22Rv1 (cell line): ENCODE measurements at regions not wholly inside any gene's neighbourhood (a gene's known extent, or its start where the extent isn't known, plus 50 kb on each side); places are given as distances from the start of the nearest gene placed in this dataset.

Experiments used
- CTCF ChIP-seq: fragments of 450-650 bp; IDR thresholded peaks from 2 replicates; pipeline ENCODE4 v1.5.1; 2017; ENCODE audit warnings: mild to moderate bottlenecking
- ZFX ChIP-seq: fragments of 450-650 bp; IDR thresholded peaks from 2 replicates; pipeline ENCODE4 v1.6.1; 2017; ENCODE audit warnings: antibody characterized with exemption, borderline replicate concordance

GRCh38 chr20:11797156-11797555 lies 120.5 kb upstream of the BTBD3 start:
- TF ChIP-seq CTCF: no peak
- TF ChIP-seq ZFX: no peak
